CD14-positive monocyte (primary cell): ENCODE measurements at regions not wholly inside any gene's neighbourhood (a gene's known extent, or its start where the extent isn't known, plus 50 kb on each side); places are given as distances from the start of the nearest gene placed in this dataset.
A peak's percentile ranks its signal among the peaks of the same experiment; 100 is the strongest.

Experiments used
- DNase-seq, 3 donors: peaks; one replicate each; pipeline ENCODE4 v3.0.0-alpha.2; 2011 to 2022
- H2AFZ ChIP-seq: 2 replicates; pipeline ENCODE4 v1.6.0; 2012; ENCODE audit warnings: mild to moderate bottlenecking, low read depth, low read length, inconsistent platforms; ENCODE audit not compliant: insufficient read depth, poor library complexity, severe bottlenecking
- H3K27ac ChIP-seq, 2 donors: 1 replicate in 1 of 2; 2 replicates in 1 of 2; pipeline ENCODE4 v1.5.1; 2012 to 2013; ENCODE audit warnings: low read length in 2 of 2, control low read depth in 1 of 2, inconsistent platforms in 1 of 2, low read depth in 1 of 2, mild to moderate bottlenecking in 1 of 2
- H3K27me3 ChIP-seq, 2 donors: one replicate each; pipeline versions ENCODE4 v1.6.0 to v1.6.1; 2011 to 2013; ENCODE audit warnings: low read length in 2 of 2; ENCODE audit not compliant: control insufficient read depth in 2 of 2, insufficient read depth in 2 of 2
- H3K36me3 ChIP-seq, 2 donors: replicated peaks in 1 of 2; 1 replicate in 1 of 2; 2 replicates in 1 of 2; pipeline versions ENCODE4 v1.5.1 to v1.6.1; 2012 to 2013; ENCODE audit warnings: low read length in 2 of 2, control low read depth in 1 of 2, inconsistent platforms in 1 of 2, mild to moderate bottlenecking in 1 of 2; ENCODE audit not compliant: insufficient read depth in 2 of 2, control insufficient read depth in 1 of 2
- H3K4me1 ChIP-seq, 2 donors: 1 replicate in 1 of 2; 2 replicates in 1 of 2; pipeline versions ENCODE4 v1.5.1 to v1.6.1; 2012 to 2013; ENCODE audit warnings: low read length in 2 of 2, control low read depth in 1 of 2, inconsistent platforms in 1 of 2, mild to moderate bottlenecking in 1 of 2, moderate library complexity in 1 of 2; ENCODE audit not compliant: insufficient read depth in 2 of 2, control insufficient read depth in 1 of 2
- H3K4me2 ChIP-seq: replicated peaks from 2 replicates; pipeline ENCODE3; 2012; ENCODE audit warnings: low read length, moderate library complexity, mild to moderate bottlenecking; ENCODE audit not compliant: poor library complexity, severe bottlenecking; ENCODE audit errors: extremely low read depth
- H3K4me3 ChIP-seq, 3 experiments: fragments of 200-600 bp in 1 of 3; sonication (generic) in 1 of 3; replicated peaks in 1 of 3; 1 replicate in 2 of 3; 2 replicates in 1 of 3; pipeline ENCODE4 v1.5.1; 2011 to 2013; ENCODE audit warnings: low read length in 3 of 3, mild to moderate bottlenecking in 3 of 3, control low read depth in 2 of 3, low read depth in 2 of 3, inconsistent platforms in 1 of 3, moderate library complexity in 1 of 3
- H3K79me2 ChIP-seq: 2 replicates; pipeline ENCODE4 v1.6.0; 2012; ENCODE audit warnings: mild to moderate bottlenecking, control low read depth, inconsistent platforms, low read length, moderate library complexity; ENCODE audit not compliant: insufficient read depth
- H3K9ac ChIP-seq: 2 replicates; pipeline ENCODE4 v1.6.0; 2017; ENCODE audit warnings: low read length, mild to moderate bottlenecking; ENCODE audit not compliant: insufficient read depth, poor library complexity, severe bottlenecking
- H3K9me3 ChIP-seq, 2 donors: replicated peaks in 1 of 2; 1 replicate in 1 of 2; 2 replicates in 1 of 2; pipeline versions ENCODE4 v1.5.1 to v1.6.1; 2012 to 2013; ENCODE audit warnings: low read length in 2 of 2, control low read depth in 1 of 2; ENCODE audit not compliant: control insufficient read depth in 1 of 2, insufficient read depth in 1 of 2
- H4K20me1 ChIP-seq: 2 replicates; pipeline ENCODE4 v1.6.0; 2012; ENCODE audit warnings: mild to moderate bottlenecking, low read length, control low read depth, moderate library complexity; ENCODE audit not compliant: insufficient read depth
- H3K27ac Mint-ChIP-seq, 7 donors: one replicate each; pipeline ENCODE4 v1.8.0; 2020; ENCODE audit warnings: mild to moderate bottlenecking in 7 of 7, mixed read lengths in 7 of 7, moderate library complexity in 6 of 7, inconsistent platforms in 2 of 7
- H3K27me3 Mint-ChIP-seq, 3 donors: one replicate each; pipeline ENCODE4 v1.8.0; 2021 to 2022; ENCODE audit warnings: low read depth in 3 of 3, mild to moderate bottlenecking in 3 of 3, mixed read lengths in 3 of 3, moderate library complexity in 3 of 3, inconsistent platforms in 1 of 3
- H3K36me3 Mint-ChIP-seq, 2 donors: one replicate each; pipeline ENCODE4 v1.8.0; 2020; ENCODE audit warnings: mixed read lengths in 2 of 2, inconsistent platforms in 1 of 2, mild to moderate bottlenecking in 1 of 2
- H3K4me1 Mint-ChIP-seq: one replicate; pipeline ENCODE4 v1.8.0; 2020; ENCODE audit warnings: mild to moderate bottlenecking, mixed read lengths
- H3K4me3 Mint-ChIP-seq, 2 donors: one replicate each; pipeline ENCODE4 v1.8.0; 2020; ENCODE audit warnings: mild to moderate bottlenecking in 2 of 2, mixed read lengths in 2 of 2, moderate library complexity in 1 of 2
- H3K9me3 Mint-ChIP-seq, 7 donors: one replicate each; pipeline ENCODE4 v1.8.0; 2020 to 2022; ENCODE audit warnings: mixed read lengths in 7 of 7, mild to moderate bottlenecking in 6 of 7, moderate library complexity in 6 of 7, inconsistent platforms in 2 of 7
- CTCF ChIP-seq: fragments of 200-600 bp; IDR thresholded peaks from one replicate; pipeline ENCODE4 v1.8.0; 2022; ENCODE audit warnings: antibody characterized with exemption, mild to moderate bottlenecking
- WGBS: methylation state at CpG from one replicate; pipeline ENCODE4 v1.1.5; 2013; ENCODE audit warnings: missing lambda C conversion rate; ENCODE audit not compliant: insufficient coverage; 5-methylcytosine and 5-hydroxymethylcytosine counted together
- intact Hi-C, 2 donors: fragments of 100-400 bp; cut with micrococcal nuclease; formaldehyde crosslinking; loops; one replicate each; pipeline versions ENCODE4 v1.15.0 to v1.15.1; 2023

GRCh38 chr15:98217356-98217755 lies 256.9 kb downstream of the ARRDC4 start:
- intact Hi-C loops: no loop called here

GRCh38 chr15:98221144-98221543 lies 260.6 kb downstream of the ARRDC4 start:
- no peak overlapping the region for H3K27ac Mint-ChIP-seq
- H3K4me1 ChIP-seq: no peaks in the 10 kb centered on the region
- no peak overlapping the region for H2AFZ ChIP-seq
- no peak overlapping the region for H3K4me3 ChIP-seq
- H3K36me3 Mint-ChIP-seq: no peaks in the 10 kb centered on the region
- H3K9me3 ChIP-seq: no peaks in the 10 kb centered on the region
- WGBS: 92% methylated on average over 1 of the region's 3 CpGs
- no peak overlapping the region for H3K27ac ChIP-seq
- no peaks in the 10 kb centered on the region for H3K4me1 Mint-ChIP-seq
- intact Hi-C loops: no loop called here
- H3K4me3 Mint-ChIP-seq: no peak overlapping the region
- H3K79me2 ChIP-seq: no peaks in the 10 kb centered on the region
- no peak overlapping the region for H3K4me2 ChIP-seq
- H3K27me3 Mint-ChIP-seq: peaks cover 0 to 7% (median 4%) of the 10 kb centered on the region in 3 donors
- H4K20me1 ChIP-seq: no peaks in the 10 kb centered on the region
- peaks cover 0 to 12% (median 3%) of the 10 kb centered on the region in 7 donors for H3K9me3 Mint-ChIP-seq
- no peaks in the 10 kb centered on the region for H3K27me3 ChIP-seq
- no peak overlapping the region for H3K9ac ChIP-seq
- no peak for TF ChIP-seq CTCF
- DNase-seq: no peak
- no peaks in the 10 kb centered on the region for H3K36me3 ChIP-seq

More at GRCh38 chr15:98217356-98217755, 256.9 kb downstream of the ARRDC4 start:
- Mint-ChIP-seq H3K4me1 (no peaks in the 10 kb centered on the region), H3K36me3 (no peaks in the 10 kb centered on the region), H3K4me3 (no peak overlapping the region), H3K27me3 (peaks cover 2 to 3% (median 2%) of the 10 kb centered on the region in 3 donors), H3K9me3 (peaks cover 0 to 8% (median 0%) of the 10 kb centered on the region in 7 donors), H3K27ac (peak overlapping the region in 2 of 7 donors; percentile 73)
- no peak overlapping the region for H2AFZ ChIP-seq
- 87% methylated on average over 5 of the region's 6 CpGs for WGBS
- H3K4me2 ChIP-seq: no peak overlapping the region
- H3K9ac ChIP-seq: no peak overlapping the region
- H3K36me3 ChIP-seq: no peaks in the 10 kb centered on the region
- no peaks in the 10 kb centered on the region for H3K9me3 ChIP-seq
- no peak overlapping the region for H3K27ac ChIP-seq
- H3K4me1 ChIP-seq: no peaks in the 10 kb centered on the region
- no peaks in the 10 kb centered on the region for H4K20me1 ChIP-seq
- TF ChIP-seq CTCF: no peak
- H3K4me3 ChIP-seq: no peak overlapping the region
- no peaks in the 10 kb centered on the region for H3K27me3 ChIP-seq
- no peaks in the 10 kb centered on the region for H3K79me2 ChIP-seq
- no peak for DNase-seq
